Spleen (tissue), 7 donors: ENCODE measurements at regions not wholly inside any gene's neighbourhood (a gene's known extent, or its start where the extent isn't known, plus 50 kb on each side); places are given as distances from the start of the nearest gene placed in this dataset.

Source experiments
- POLR2A ChIP-seq, 3 donors: fragments of 450-650 bp; IDR thresholded peaks; one replicate each; pipeline ENCODE4 v1.5.1; 2017; ENCODE audit warnings: antibody characterized with exemption in 3 of 3, mild to moderate bottlenecking in 1 of 3
- TF ChIP-seq, protein P1 (sequence below), 11 experiments: fragments of 200-600 bp in 7 of 11; fragments of 450-650 bp in 4 of 11; sonication (generic) in 4 of 11; IDR thresholded peaks in 8 of 11; conservative IDR thresholded peaks in 3 of 11; 1 replicate in 7 of 11; 2 replicates in 4 of 11; pipeline versions ENCODE4 v1.4.0 to v1.8.0; 2016 to 2021; ENCODE audit warnings: antibody characterized with exemption in 11 of 11, inconsistent platforms in 4 of 11, mild to moderate bottlenecking in 1 of 11
- donor health status: DM: no; HTN: no; CAD: no; lungs with moderate emphysema.
- donor health status: DM: no; HTN: no; CAD: no.
- donor health status: DM: no; HTN: no; CAD: no.

DNA sequence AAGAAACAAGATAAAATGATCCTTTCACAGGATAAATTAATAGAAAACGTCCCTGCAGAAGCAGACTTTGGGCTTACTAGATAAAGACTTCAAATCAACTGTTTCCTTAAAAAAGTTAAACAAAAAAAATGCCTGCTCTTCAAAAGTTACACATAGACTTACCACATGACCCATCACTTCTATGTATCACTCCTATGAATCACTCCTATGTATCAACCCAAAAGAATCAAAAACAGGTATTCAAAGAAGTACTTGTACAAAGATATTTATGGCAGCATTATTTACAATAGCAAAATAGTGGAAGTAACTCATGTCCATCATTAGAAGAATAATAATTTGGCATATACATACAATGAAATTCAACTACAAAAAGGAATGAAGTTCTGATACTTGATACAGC is 56.3 kb upstream of the PRDM9 start:
- TF ChIP-seq POLR2A (IDR thresholded peaks at IDR 0.05) = no peak
- TF ChIP-seq, protein P1, sequence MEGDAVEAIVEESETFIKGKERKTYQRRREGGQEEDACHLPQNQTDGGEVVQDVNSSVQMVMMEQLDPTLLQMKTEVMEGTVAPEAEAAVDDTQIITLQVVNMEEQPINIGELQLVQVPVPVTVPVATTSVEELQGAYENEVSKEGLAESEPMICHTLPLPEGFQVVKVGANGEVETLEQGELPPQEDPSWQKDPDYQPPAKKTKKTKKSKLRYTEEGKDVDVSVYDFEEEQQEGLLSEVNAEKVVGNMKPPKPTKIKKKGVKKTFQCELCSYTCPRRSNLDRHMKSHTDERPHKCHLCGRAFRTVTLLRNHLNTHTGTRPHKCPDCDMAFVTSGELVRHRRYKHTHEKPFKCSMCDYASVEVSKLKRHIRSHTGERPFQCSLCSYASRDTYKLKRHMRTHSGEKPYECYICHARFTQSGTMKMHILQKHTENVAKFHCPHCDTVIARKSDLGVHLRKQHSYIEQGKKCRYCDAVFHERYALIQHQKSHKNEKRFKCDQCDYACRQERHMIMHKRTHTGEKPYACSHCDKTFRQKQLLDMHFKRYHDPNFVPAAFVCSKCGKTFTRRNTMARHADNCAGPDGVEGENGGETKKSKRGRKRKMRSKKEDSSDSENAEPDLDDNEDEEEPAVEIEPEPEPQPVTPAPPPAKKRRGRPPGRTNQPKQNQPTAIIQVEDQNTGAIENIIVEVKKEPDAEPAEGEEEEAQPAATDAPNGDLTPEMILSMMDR (IDR thresholded peaks at IDR 0.05 in 8 of 11, conservative IDR thresholded peaks at IDR 0.05 in 3 of 11) = no peak
